Natural killer cell (primary cell): ENCODE measurements at regions not wholly inside any gene's neighbourhood (a gene's known extent, or its start where the extent isn't known, plus 50 kb on each side); places are given as distances from the start of the nearest gene placed in this dataset.

Source experiments
- ATAC-seq, 3 donors: fragments of 150-1000 bp in 2 of 3; fragments of 200-7000 bp in 1 of 3; cut with Tn5 transposase; 1 replicate in 1 of 3; 2 replicates in 2 of 3; pipeline ENCODE4 v1.10.0; 2021; ENCODE audit warnings: mild to moderate bottlenecking in 2 of 3, moderate library complexity in 2 of 3
- DNase-seq, 2 donors: peaks; one replicate each; pipeline versions ENCODE4 v3.0.0 to v3.0.0-alpha.2; 2013 to 2021; ENCODE audit warnings: mixed read lengths in 1 of 2
- H3K27ac ChIP-seq: one replicate; pipeline ENCODE4 v1.5.1; 2013; ENCODE audit warnings: mild to moderate bottlenecking, low read length
- H3K27me3 ChIP-seq: one replicate; pipeline ENCODE4 v1.6.1; 2013; ENCODE audit warnings: low read length; ENCODE audit not compliant: control insufficient read depth, insufficient read depth
- H3K36me3 ChIP-seq: one replicate; pipeline ENCODE4 v1.6.1; 2013; ENCODE audit warnings: low read length; ENCODE audit not compliant: control insufficient read depth, insufficient read depth
- H3K4me1 ChIP-seq: one replicate; pipeline ENCODE4 v1.6.1; 2013; ENCODE audit warnings: low read length; ENCODE audit not compliant: control insufficient read depth, insufficient read depth
- H3K4me3 ChIP-seq: one replicate; pipeline ENCODE4 v1.5.1; 2013; ENCODE audit warnings: low read length
- H3K9me3 ChIP-seq: one replicate; pipeline ENCODE4 v1.6.1; 2013; ENCODE audit warnings: low read length; ENCODE audit not compliant: control insufficient read depth, insufficient read depth
- H3K27ac Mint-ChIP-seq, 2 donors: one replicate each; pipeline ENCODE4 v1.8.0; 2022; ENCODE audit warnings: mild to moderate bottlenecking in 2 of 2, mixed read lengths in 2 of 2, moderate library complexity in 1 of 2
- H3K27me3 Mint-ChIP-seq, 2 donors: one replicate each; pipeline ENCODE4 v1.8.0; 2022; ENCODE audit warnings: low read depth in 2 of 2, mixed read lengths in 2 of 2
- H3K36me3 Mint-ChIP-seq: one replicate; pipeline ENCODE4 v1.8.0; 2022; ENCODE audit warnings: mixed read lengths
- H3K4me1 Mint-ChIP-seq, 2 donors: one replicate each; pipeline ENCODE4 v1.8.0; 2022; ENCODE audit warnings: mixed read lengths in 2 of 2
- H3K4me3 Mint-ChIP-seq: one replicate; pipeline ENCODE4 v1.8.0; 2022; ENCODE audit warnings: mild to moderate bottlenecking, moderate library complexity, mixed read lengths
- H3K9me3 Mint-ChIP-seq, 2 donors: one replicate each; pipeline ENCODE4 v1.8.0; 2022; ENCODE audit warnings: mixed read lengths in 2 of 2
- WGBS: methylation state at CpG from one replicate; pipeline ENCODE4 v1.1.7; 2013; ENCODE audit warnings: missing lambda C conversion rate; ENCODE audit not compliant: insufficient coverage; 5-methylcytosine and 5-hydroxymethylcytosine counted together
- intact Hi-C: fragments of 100-400 bp; cut with micrococcal nuclease; formaldehyde crosslinking; loops from one replicate; pipeline ENCODE4 v1.14.2; 2022
- TF ChIP-seq, protein P1 (sequence below): fragments of 200-600 bp; IDR thresholded peaks from one replicate; pipeline ENCODE4 v1.8.0; 2022; ENCODE audit warnings: antibody characterized with exemption

GRCh38 chr3:187840856-187841255 is 95.6 kb upstream of the BCL6 start:
- TF ChIP-seq, protein P1, sequence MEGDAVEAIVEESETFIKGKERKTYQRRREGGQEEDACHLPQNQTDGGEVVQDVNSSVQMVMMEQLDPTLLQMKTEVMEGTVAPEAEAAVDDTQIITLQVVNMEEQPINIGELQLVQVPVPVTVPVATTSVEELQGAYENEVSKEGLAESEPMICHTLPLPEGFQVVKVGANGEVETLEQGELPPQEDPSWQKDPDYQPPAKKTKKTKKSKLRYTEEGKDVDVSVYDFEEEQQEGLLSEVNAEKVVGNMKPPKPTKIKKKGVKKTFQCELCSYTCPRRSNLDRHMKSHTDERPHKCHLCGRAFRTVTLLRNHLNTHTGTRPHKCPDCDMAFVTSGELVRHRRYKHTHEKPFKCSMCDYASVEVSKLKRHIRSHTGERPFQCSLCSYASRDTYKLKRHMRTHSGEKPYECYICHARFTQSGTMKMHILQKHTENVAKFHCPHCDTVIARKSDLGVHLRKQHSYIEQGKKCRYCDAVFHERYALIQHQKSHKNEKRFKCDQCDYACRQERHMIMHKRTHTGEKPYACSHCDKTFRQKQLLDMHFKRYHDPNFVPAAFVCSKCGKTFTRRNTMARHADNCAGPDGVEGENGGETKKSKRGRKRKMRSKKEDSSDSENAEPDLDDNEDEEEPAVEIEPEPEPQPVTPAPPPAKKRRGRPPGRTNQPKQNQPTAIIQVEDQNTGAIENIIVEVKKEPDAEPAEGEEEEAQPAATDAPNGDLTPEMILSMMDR = no peak
- no peaks in the 10 kb centered on the region for H3K36me3 Mint-ChIP-seq
- 100% methylated on average over 1 of the region's 2 CpGs for WGBS

GRCh38 chr3:187841560-187841959 is 96.3 kb upstream of the BCL6 start:
- H3K27me3 ChIP-seq = no peaks in the 10 kb centered on the region
- Mint-ChIP-seq H3K27ac (no peak overlapping the region), H3K27me3 (peaks cover 0 to 3% of the 10 kb centered on the region in 2 donors), H3K36me3 (no peaks in the 10 kb centered on the region), H3K4me3 (no peak overlapping the region), H3K9me3 (no peaks in the 10 kb centered on the region), H3K4me1 (no peaks in the 10 kb centered on the region)
- intact Hi-C loops = no loop called here
- ATAC-seq (no peak), DNase-seq (no peak)
- H3K9me3 ChIP-seq = no peaks in the 10 kb centered on the region
- no peaks in the 10 kb centered on the region for H3K4me1 ChIP-seq
- H3K27ac ChIP-seq = no peak overlapping the region
- no peaks in the 10 kb centered on the region for H3K36me3 ChIP-seq
- WGBS = 100% methylated on average over 2 of the region's 2 CpGs
- no peak overlapping the region for H3K4me3 ChIP-seq
- TF ChIP-seq, protein P1 = no peak

More at GRCh38 chr3:187840856-187841255, 95.6 kb upstream of the BCL6 start:
- no peak overlapping the region for H3K4me3 Mint-ChIP-seq
- intact Hi-C loops = no loop called here
- DNase-seq = no peak
- Histone ChIP-seq H3K9me3 (no peaks in the 10 kb centered on the region), H3K4me1 (no peaks in the 10 kb centered on the region), H3K4me3 (no peak overlapping the region), H3K36me3 (no peaks in the 10 kb centered on the region), H3K27ac (no peak overlapping the region), H3K27me3 (no peaks in the 10 kb centered on the region)
- no peak for ATAC-seq
- H3K4me1 Mint-ChIP-seq = no peaks in the 10 kb centered on the region
- no peak overlapping the region for H3K27ac Mint-ChIP-seq
- H3K27me3 Mint-ChIP-seq = peaks cover 0 to 3% of the 10 kb centered on the region in 2 donors
- H3K9me3 Mint-ChIP-seq = no peaks in the 10 kb centered on the region

GRCh38 chr3:187843654-187844053 is 98.4 kb upstream of the BCL6 start:
- H3K4me1 Mint-ChIP-seq = no peaks in the 10 kb centered on the region
- no peaks in the 10 kb centered on the region for H3K9me3 ChIP-seq
- H3K27ac ChIP-seq = no peak overlapping the region
- no peaks in the 10 kb centered on the region for H3K36me3 ChIP-seq
- no peaks in the 10 kb centered on the region for H3K9me3 Mint-ChIP-seq
- H3K4me3 Mint-ChIP-seq = no peak overlapping the region
- no peak overlapping the region for H3K27ac Mint-ChIP-seq
- intact Hi-C loops = no loop called here
- no peaks in the 10 kb centered on the region for H3K36me3 Mint-ChIP-seq
- H3K27me3 Mint-ChIP-seq = no peaks in the 10 kb centered on the region
- WGBS = 92% methylated on average over 4 of the region's 4 CpGs
- no peak for DNase-seq
- ATAC-seq = no peak
- H3K4me1 ChIP-seq = no peaks in the 10 kb centered on the region
- TF ChIP-seq, protein P1 = no peak
- H3K4me3 ChIP-seq = no peak overlapping the region
- H3K27me3 ChIP-seq = no peaks in the 10 kb centered on the region

DNA sequence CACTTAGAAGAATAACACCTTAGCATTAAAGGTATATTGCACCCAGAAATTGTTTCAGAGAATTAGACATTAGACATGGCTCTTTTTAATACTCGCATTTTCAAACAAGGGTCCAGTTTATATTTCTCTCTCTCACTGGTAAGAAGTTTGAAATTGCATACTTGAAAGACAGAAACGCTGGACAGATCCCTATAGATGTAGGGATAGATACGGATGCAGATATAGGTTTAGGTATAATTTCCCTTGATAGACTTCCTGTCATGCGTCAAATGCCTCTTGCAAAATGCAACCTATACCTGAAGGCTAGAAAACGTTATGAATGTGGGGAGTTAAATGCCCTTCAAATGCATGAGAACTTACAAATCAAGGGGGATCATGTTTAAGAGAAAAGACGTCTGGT is 99.4 kb upstream of the BCL6 start:
- no peaks in the 10 kb centered on the region for H3K9me3 ChIP-seq
- Mint-ChIP-seq H3K36me3 (no peaks in the 10 kb centered on the region), H3K9me3 (no peaks in the 10 kb centered on the region), H3K27me3 (no peaks in the 10 kb centered on the region), H3K4me3 (no peak overlapping the region), H3K27ac (no peak overlapping the region), H3K4me1 (peaks cover 0 to 6% of the 10 kb centered on the region in 2 donors)
- H3K36me3 ChIP-seq = no peaks in the 10 kb centered on the region
- H3K27ac ChIP-seq = no peak overlapping the region
- H3K4me3 ChIP-seq = no peak overlapping the region
- 81% methylated on average over 5 of the region's 6 CpGs for WGBS
- ATAC-seq = no peak
- DNase-seq = no peak
- intact Hi-C loops = no loop called here
- no peaks in the 10 kb centered on the region for H3K27me3 ChIP-seq
- H3K4me1 ChIP-seq = no peaks in the 10 kb centered on the region
- TF ChIP-seq, protein P1 = no peak
